Mesenchymal stem cell (in vitro differentiated cells and primary cell): ENCODE measurements at regions not wholly inside any gene's neighbourhood (a gene's known extent, or its start where the extent isn't known, plus 50 kb on each side); places are given as distances from the start of the nearest gene placed in this dataset.

Experiments used
- DNase-seq: peaks from one replicate; pipeline ENCODE4 v3.0.0-alpha.2; 2013
- H2AFZ ChIP-seq: one replicate; pipeline ENCODE4 v1.6.1; 2013; ENCODE audit warnings: low read depth, mild to moderate bottlenecking, control low read depth, inconsistent platforms, low read length, moderate library complexity
- H2AK5ac ChIP-seq: 2 replicates; pipeline ENCODE4 v1.6.1; 2013; ENCODE audit warnings: low read length, moderate library complexity, mild to moderate bottlenecking, inconsistent platforms; ENCODE audit not compliant: severe bottlenecking
- H2BK120ac ChIP-seq: one replicate; pipeline ENCODE4 v1.6.1; 2013; ENCODE audit warnings: low read depth, mild to moderate bottlenecking, inconsistent platforms, low read length, moderate library complexity
- H2BK12ac ChIP-seq, 2 experiments: one replicate each; pipeline ENCODE4 v1.6.1; 2013; ENCODE audit warnings: inconsistent platforms in 2 of 2, low read length in 2 of 2, mild to moderate bottlenecking in 2 of 2, moderate library complexity in 2 of 2, control low read depth in 1 of 2
- H2BK15ac ChIP-seq: one replicate; pipeline ENCODE4 v1.6.1; 2013; ENCODE audit warnings: mild to moderate bottlenecking, low read depth, inconsistent platforms; ENCODE audit not compliant: poor library complexity, severe bottlenecking
- H2BK5ac ChIP-seq: 2 replicates; pipeline ENCODE4 v1.6.1; 2013; ENCODE audit warnings: low read depth, mild to moderate bottlenecking, low read length, control low read depth, inconsistent platforms; ENCODE audit not compliant: poor library complexity, severe bottlenecking
- H3K14ac ChIP-seq, 2 experiments: one replicate each; pipeline ENCODE4 v1.6.1; 2013; ENCODE audit warnings: inconsistent platforms in 2 of 2, low read length in 2 of 2, control low read depth in 1 of 2, mild to moderate bottlenecking in 1 of 2, moderate library complexity in 1 of 2
- H3K18ac ChIP-seq, 2 experiments: one replicate each; pipeline ENCODE4 v1.6.1; 2013; ENCODE audit warnings: inconsistent platforms in 2 of 2, low read length in 2 of 2, control low read depth in 1 of 2, low read depth in 1 of 2, mild to moderate bottlenecking in 1 of 2
- H3K23ac ChIP-seq, 2 experiments: one replicate each; pipeline ENCODE4 v1.6.1; 2013; ENCODE audit warnings: inconsistent platforms in 2 of 2, low read length in 2 of 2, mild to moderate bottlenecking in 2 of 2, moderate library complexity in 2 of 2, control low read depth in 1 of 2
- H3K27ac ChIP-seq: 2 replicates; pipeline ENCODE4 v1.5.1; 2013; ENCODE audit warnings: mild to moderate bottlenecking, moderate library complexity, low read length, control low read depth, inconsistent platforms; ENCODE audit not compliant: poor library complexity, severe bottlenecking
- H3K27me3 ChIP-seq, 2 experiments: 2 replicates each; pipeline versions ENCODE4 v1.6.1 to v1.7.0; 2013; ENCODE audit warnings: low read length in 2 of 2, mild to moderate bottlenecking in 2 of 2, moderate library complexity in 2 of 2, control low read depth in 1 of 2, inconsistent platforms in 1 of 2; ENCODE audit not compliant: control insufficient read depth in 1 of 2, insufficient read depth in 1 of 2
- H3K36me3 ChIP-seq, 2 experiments: 2 replicates each; pipeline versions ENCODE4 v1.6.1 to v1.7.0; 2013; ENCODE audit warnings: low read length in 2 of 2, control low read depth in 1 of 2, inconsistent platforms in 1 of 2, low read depth in 1 of 2, mild to moderate bottlenecking in 1 of 2; ENCODE audit not compliant: insufficient read depth in 2 of 2, control insufficient read depth in 1 of 2
- H3K4ac ChIP-seq, 2 experiments: one replicate each; pipeline ENCODE4 v1.6.1; 2013; ENCODE audit warnings: inconsistent platforms in 2 of 2, low read length in 2 of 2, mild to moderate bottlenecking in 2 of 2, moderate library complexity in 2 of 2, control low read depth in 1 of 2, low read depth in 1 of 2
- H3K4me1 ChIP-seq: 2 replicates; pipeline ENCODE4 v1.6.1; 2013; ENCODE audit warnings: low read depth, low read length, control low read depth; ENCODE audit not compliant: control insufficient read depth, insufficient read depth
- H3K4me2 ChIP-seq: 2 replicates; pipeline ENCODE4 v1.6.1; 2013; ENCODE audit warnings: low read length, mild to moderate bottlenecking, inconsistent platforms; ENCODE audit not compliant: poor library complexity, severe bottlenecking
- H3K4me3 ChIP-seq, 2 experiments: 2 replicates each; pipeline versions ENCODE4 v1.5.1 to v1.7.0; 2013; ENCODE audit warnings: low read length in 2 of 2, mild to moderate bottlenecking in 2 of 2, control low read depth in 1 of 2, low read depth in 1 of 2; ENCODE audit not compliant: insufficient read depth in 1 of 2
- H3K79me1 ChIP-seq: replicated peaks from 2 replicates; pipeline ENCODE4 v1.6.1; 2013; ENCODE audit warnings: mild to moderate bottlenecking, control low read depth, low read length, inconsistent platforms; ENCODE audit not compliant: poor library complexity, severe bottlenecking
- H3K9ac ChIP-seq: 2 replicates; pipeline ENCODE4 v1.7.0; 2013; ENCODE audit warnings: mild to moderate bottlenecking, low read length, moderate library complexity
- H3K9me3 ChIP-seq: 2 replicates; pipeline ENCODE4 v1.7.0; 2013; ENCODE audit warnings: mild to moderate bottlenecking, low read length; ENCODE audit not compliant: control insufficient read depth
- H4K8ac ChIP-seq: one replicate; pipeline ENCODE4 v1.6.1; 2013; ENCODE audit warnings: inconsistent platforms, mild to moderate bottlenecking, low read length, moderate library complexity
- H4K91ac ChIP-seq: one replicate; pipeline ENCODE4 v1.6.1; 2013; ENCODE audit warnings: mild to moderate bottlenecking, low read length, inconsistent platforms
- WGBS: methylation state at CpG from one replicate; pipeline ENCODE4 v1.1.7; 2013; ENCODE audit warnings: mixed read lengths; 5-methylcytosine and 5-hydroxymethylcytosine counted together

- Histone ChIP-seq H3K27ac (no peak overlapping the region), H2BK5ac (no peak overlapping the region), H4K8ac (no peak overlapping the region), H3K9ac (no peak overlapping the region), H2BK120ac (no peak overlapping the region), H3K4me3 (no peak overlapping the region), H3K14ac (no peak overlapping the region), H3K23ac (no peak overlapping the region), H3K27me3 (no peaks in the 10 kb centered on the region), H3K36me3 (no peaks in the 10 kb centered on the region), H3K4ac (no peak overlapping the region), H2AFZ (no peak overlapping the region), H2AK5ac (no peak overlapping the region), H2BK15ac (no peak overlapping the region), H3K4me2 (no peak overlapping the region), H3K79me1 (no peaks in the 10 kb centered on the region), H4K91ac (no peak overlapping the region), H3K9me3 (peaks cover under 1% of the 10 kb centered on the region), H3K4me1 (no peaks in the 10 kb centered on the region), H3K18ac (no peak overlapping the region), H2BK12ac (no peak overlapping the region)
- no CpG with 5 or more reads among the region's 3 CpGs for WGBS
- no peak for DNase-seq
Observed at GRCh38 chr6:132101535-132101934, 150.4 kb upstream of the CCN2 start.

GRCh38 chr6:132100388-132100990 lies 149.3 kb upstream of the CCN2 start:
- Histone ChIP-seq H3K36me3 (no peaks in the 10 kb centered on the region), H2BK12ac (no peak overlapping the region), H2BK120ac (no peak overlapping the region), H4K8ac (no peak overlapping the region), H2AFZ (no peak overlapping the region), H2BK5ac (no peak overlapping the region), H3K9me3 (no peaks in the 10 kb centered on the region), H2AK5ac (no peak overlapping the region), H3K27ac (no peak overlapping the region), H3K4me2 (no peak overlapping the region), H3K4ac (no peak overlapping the region), H3K4me1 (no peaks in the 10 kb centered on the region), H4K91ac (no peak overlapping the region), H3K9ac (no peak overlapping the region), H3K27me3 (no peaks in the 10 kb centered on the region), H3K14ac (no peak overlapping the region), H3K18ac (no peak overlapping the region), H3K4me3 (no peak overlapping the region), H3K79me1 (no peaks in the 10 kb centered on the region), H2BK15ac (no peak overlapping the region), H3K23ac (no peak overlapping the region)
- no peak for DNase-seq
- 90% methylated on average over 3 of the region's 4 CpGs for WGBS

DNA sequence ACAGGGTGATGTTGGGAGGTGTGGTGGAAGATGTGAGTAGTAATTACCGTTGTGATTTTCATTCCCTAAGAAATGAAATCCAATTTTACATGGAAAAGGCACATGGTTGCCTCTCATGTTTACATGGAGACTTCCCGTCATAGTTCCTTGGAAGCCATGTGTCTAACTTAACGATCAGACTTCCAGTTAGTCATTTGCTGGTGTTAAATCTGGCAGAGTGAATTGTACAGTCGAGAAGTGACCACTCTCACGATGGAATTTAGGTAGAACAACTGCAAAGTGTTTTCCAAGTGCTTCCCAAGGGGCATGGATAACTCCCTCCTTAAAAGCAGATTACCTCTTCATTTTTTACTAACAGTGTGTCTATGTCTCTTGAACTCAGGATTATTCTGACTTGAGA lies 145.8 kb upstream of the CCN2 start:
- Histone ChIP-seq H2BK5ac (no peak overlapping the region), H3K4me3 (no peak overlapping the region), H3K27me3 (no peaks in the 10 kb centered on the region), H3K23ac (no peak overlapping the region), H3K27ac (no peak overlapping the region), H2BK12ac (no peak overlapping the region), H4K91ac (no peak overlapping the region), H3K4me1 (no peaks in the 10 kb centered on the region), H2AFZ (no peak overlapping the region), H2BK15ac (no peak overlapping the region), H3K9me3 (no peaks in the 10 kb centered on the region), H3K36me3 (no peaks in the 10 kb centered on the region), H3K79me1 (no peaks in the 10 kb centered on the region), H3K14ac (no peak overlapping the region), H3K9ac (no peak overlapping the region), H2AK5ac (no peak overlapping the region), H2BK120ac (no peak overlapping the region), H3K18ac (no peak overlapping the region), H4K8ac (no peak overlapping the region), H3K4me2 (no peak overlapping the region), H3K4ac (no peak overlapping the region)
- WGBS, result 92% methylated on average over 5 of the region's 5 CpGs
- no peak for DNase-seq

DNA sequence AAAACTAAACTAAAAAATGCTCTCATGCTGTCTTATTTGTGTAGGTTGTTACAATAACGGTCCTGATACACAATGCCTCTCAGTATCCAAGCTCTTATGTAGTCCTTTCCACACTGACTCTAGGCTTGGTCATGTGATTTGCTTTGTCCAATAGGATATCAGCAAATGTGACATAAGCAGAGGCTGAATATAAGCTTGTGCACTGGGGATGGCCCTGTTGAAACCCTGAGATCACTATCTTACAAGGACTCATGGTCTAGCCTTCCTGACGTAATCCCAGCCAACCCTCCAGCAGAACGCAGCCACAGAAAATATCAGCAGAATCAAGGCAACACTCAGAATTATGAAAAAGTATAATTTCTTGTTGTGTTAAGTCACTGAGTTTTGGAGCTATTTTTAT lies 145.1 kb upstream of the CCN2 start:
- H3K4me3 ChIP-seq, result no peak overlapping the region
- no peak overlapping the region for H3K9ac ChIP-seq
- no peaks in the 10 kb centered on the region for H3K79me1 ChIP-seq
- H2BK120ac ChIP-seq, result peak overlapping the region; percentile 8
- no peak overlapping the region for H2BK5ac ChIP-seq
- no peak overlapping the region for H2BK15ac ChIP-seq
- no peak overlapping the region for H3K18ac ChIP-seq
- no peak for DNase-seq
- no peak overlapping the region for H2AFZ ChIP-seq
- 100% methylated on average over 1 of the region's 3 CpGs for WGBS
- H3K23ac ChIP-seq, result no peak overlapping the region
- no peak overlapping the region for H4K8ac ChIP-seq
- no peak overlapping the region for H3K14ac ChIP-seq
- no peaks in the 10 kb centered on the region for H3K9me3 ChIP-seq
- no peak overlapping the region for H2AK5ac ChIP-seq
- H2BK12ac ChIP-seq, result no peak overlapping the region
- no peaks in the 10 kb centered on the region for H3K36me3 ChIP-seq
- no peaks in the 10 kb centered on the region for H3K4me1 ChIP-seq
- H3K4me2 ChIP-seq, result no peak overlapping the region
- no peak overlapping the region for H4K91ac ChIP-seq
- H3K4ac ChIP-seq, result no peak overlapping the region
- H3K27me3 ChIP-seq, result no peaks in the 10 kb centered on the region
- H3K27ac ChIP-seq, result no peak overlapping the region
